ENCODE measurements at regions not wholly inside any gene's neighbourhood (a gene's known extent, or its start where the extent isn't known, plus 50 kb on each side); places are given as distances from the start of the nearest gene placed in this dataset.
A peak's percentile ranks its signal among the peaks of the same experiment; 100 is the strongest.

GRCh38 chr2:8103085-8103708 is 578.7 kb upstream of the ID2 start:
- peak overlapping the region; percentile 46 for H3K27ac ChIP-seq (ENCODE audit: low read length)

GRCh38 chr2:8107150-8107549 is 574.7 kb upstream of the ID2 start:
- H3K36me3 ChIP-seq (ENCODE audit: control insufficient read depth, insufficient read depth, low read length), result no peaks in the 10 kb centered on the region
- no CpG with 5 or more reads among the region's 1 CpG for WGBS (ENCODE audit: insufficient coverage, low lambda C conversion rate)

More at GRCh38 chr2:8103085-8103708, 578.7 kb upstream of the ID2 start:
- 8% methylated on average over 4 of the region's 6 CpGs for WGBS (ENCODE audit: insufficient coverage, low lambda C conversion rate)
- Histone ChIP-seq H3K4me1 (ENCODE audit: control insufficient read depth, insufficient read depth, low read length) (peaks cover 8% of the 10 kb centered on the region), H3K4me3 (ENCODE audit: low read length) (no peak overlapping the region), H3K36me3 (ENCODE audit: control insufficient read depth, insufficient read depth, low read length) (no peaks in the 10 kb centered on the region), H3K9me3 (ENCODE audit: control insufficient read depth, low read depth, low read length) (no peaks in the 10 kb centered on the region), H3K27me3 (ENCODE audit: control insufficient read depth, insufficient read depth, low read length) (no peaks in the 10 kb centered on the region)
- DNase-seq, result peak; percentile 73 to 91

GRCh38 chr2:8107621-8108378 is 574.1 kb upstream of the ID2 start:
- H3K27me3 ChIP-seq (ENCODE audit: control insufficient read depth, insufficient read depth, low read length), result no peaks in the 10 kb centered on the region
- H3K4me1 ChIP-seq (ENCODE audit: control insufficient read depth, insufficient read depth, low read length), result peaks cover 8% of the 10 kb centered on the region
- no CpG with 5 or more reads among the region's 5 CpGs for WGBS (ENCODE audit: insufficient coverage, low lambda C conversion rate)
- H3K27ac ChIP-seq (ENCODE audit: low read length), result no peak overlapping the region
- peaks cover 3% of the 10 kb centered on the region for H3K9me3 ChIP-seq (ENCODE audit: control insufficient read depth, low read depth, low read length)
- no peak for DNase-seq
- no peaks in the 10 kb centered on the region for H3K36me3 ChIP-seq (ENCODE audit: control insufficient read depth, insufficient read depth, low read length)
- no peak overlapping the region for H3K4me3 ChIP-seq (ENCODE audit: low read length)

More at GRCh38 chr2:8107150-8107549, 574.7 kb upstream of the ID2 start:
- no peak overlapping the region for H3K27ac ChIP-seq (ENCODE audit: low read length)
- no peak for DNase-seq
- H3K9me3 ChIP-seq (ENCODE audit: control insufficient read depth, low read depth, low read length), result peaks cover 3% of the 10 kb centered on the region
- peaks cover 8% of the 10 kb centered on the region for H3K4me1 ChIP-seq (ENCODE audit: control insufficient read depth, insufficient read depth, low read length)
- no peaks in the 10 kb centered on the region for H3K27me3 ChIP-seq (ENCODE audit: control insufficient read depth, insufficient read depth, low read length)
- no peak overlapping the region for H3K4me3 ChIP-seq (ENCODE audit: low read length)

- no peak for DNase-seq
- no CpG with 5 or more reads among the region's 2 CpGs for WGBS (ENCODE audit: insufficient coverage, low lambda C conversion rate)
Measured at GRCh38 chr2:8110716-8111115, 571.1 kb upstream of the ID2 start.

GRCh38 chr2:8111193-8111592 is 570.7 kb upstream of the ID2 start:
- H3K27ac ChIP-seq (ENCODE audit: low read length), result no peak overlapping the region
- H3K4me3 ChIP-seq (ENCODE audit: low read length), result no peak overlapping the region
- no CpG with 5 or more reads among the region's 1 CpG for whole genome bisulfite sequencing (ENCODE audit: insufficient coverage, low lambda C conversion rate)
- H3K4me1 ChIP-seq (ENCODE audit: control insufficient read depth, insufficient read depth, low read length), result peaks cover 15% of the 10 kb centered on the region
- H3K36me3 ChIP-seq (ENCODE audit: control insufficient read depth, insufficient read depth, low read length), result no peaks in the 10 kb centered on the region
- H3K9me3 ChIP-seq (ENCODE audit: control insufficient read depth, low read depth, low read length), result peaks cover 3% of the 10 kb centered on the region
- DNase-seq, result no peak
- H3K27me3 ChIP-seq (ENCODE audit: control insufficient read depth, insufficient read depth, low read length), result no peaks in the 10 kb centered on the region

More at GRCh38 chr2:8110716-8111115, 571.1 kb upstream of the ID2 start:
- Histone ChIP-seq H3K4me3 (ENCODE audit: low read length) (no peak overlapping the region), H3K27me3 (ENCODE audit: control insufficient read depth, insufficient read depth, low read length) (no peaks in the 10 kb centered on the region), H3K27ac (ENCODE audit: low read length) (no peak overlapping the region), H3K9me3 (ENCODE audit: control insufficient read depth, low read depth, low read length) (peaks cover 3% of the 10 kb centered on the region), H3K36me3 (ENCODE audit: control insufficient read depth, insufficient read depth, low read length) (no peaks in the 10 kb centered on the region), H3K4me1 (ENCODE audit: control insufficient read depth, insufficient read depth, low read length) (peaks cover 11% of the 10 kb centered on the region)

- no peaks in the 10 kb centered on the region for H3K27me3 ChIP-seq (ENCODE audit: control insufficient read depth, insufficient read depth, low read length)
- H3K9me3 ChIP-seq (ENCODE audit: control insufficient read depth, low read depth, low read length), result peaks cover 3% of the 10 kb centered on the region
- no peak overlapping the region for H3K4me3 ChIP-seq (ENCODE audit: low read length)
- peak; percentile 60 to 77 for DNase-seq
- H3K27ac ChIP-seq (ENCODE audit: low read length), result peak overlapping the region; percentile 25
- H3K4me1 ChIP-seq (ENCODE audit: control insufficient read depth, insufficient read depth, low read length), result peaks cover 44% of the 10 kb centered on the region
- WGBS (ENCODE audit: insufficient coverage, low lambda C conversion rate), result no CpG with 5 or more reads among the region's 4 CpGs
- H3K36me3 ChIP-seq (ENCODE audit: control insufficient read depth, insufficient read depth, low read length), result no peaks in the 10 kb centered on the region
Measured at GRCh38 chr2:8115456-8115855, 566.4 kb upstream of the ID2 start.

GRCh38 chr2:8115966-8116365 is 565.9 kb upstream of the ID2 start:
- Histone ChIP-seq H3K4me3 (ENCODE audit: low read length) (no peak overlapping the region), H3K27ac (ENCODE audit: low read length) (no peak overlapping the region), H3K27me3 (ENCODE audit: control insufficient read depth, insufficient read depth, low read length) (no peaks in the 10 kb centered on the region), H3K9me3 (ENCODE audit: control insufficient read depth, low read depth, low read length) (peaks cover 3% of the 10 kb centered on the region), H3K4me1 (ENCODE audit: control insufficient read depth, insufficient read depth, low read length) (peaks cover 49% of the 10 kb centered on the region), H3K36me3 (ENCODE audit: control insufficient read depth, insufficient read depth, low read length) (no peaks in the 10 kb centered on the region)
- 20% methylated on average over 1 of the region's 3 CpGs for WGBS (ENCODE audit: insufficient coverage, low lambda C conversion rate)
- no peak for DNase-seq

GRCh38 chr2:8116661-8117060 is 565.2 kb upstream of the ID2 start:
- H3K36me3 ChIP-seq (ENCODE audit: control insufficient read depth, insufficient read depth, low read length), result no peaks in the 10 kb centered on the region
- no peaks in the 10 kb centered on the region for H3K9me3 ChIP-seq (ENCODE audit: control insufficient read depth, low read depth, low read length)
- no peak overlapping the region for H3K27ac ChIP-seq (ENCODE audit: low read length)
- WGBS (ENCODE audit: insufficient coverage, low lambda C conversion rate), result no CpG with 5 or more reads among the region's 7 CpGs
- no peak overlapping the region for H3K4me3 ChIP-seq (ENCODE audit: low read length)
- DNase-seq, result no peak
- H3K27me3 ChIP-seq (ENCODE audit: control insufficient read depth, insufficient read depth, low read length), result no peaks in the 10 kb centered on the region
- H3K4me1 ChIP-seq (ENCODE audit: control insufficient read depth, insufficient read depth, low read length), result peaks cover 54% of the 10 kb centered on the region

GRCh38 chr2:8118940-8119781 is 562.7 kb upstream of the ID2 start:
- no CpG with 5 or more reads among the region's 14 CpGs for WGBS (ENCODE audit: insufficient coverage, low lambda C conversion rate)
- DNase-seq, result peak; percentile 36 to 74
- Histone ChIP-seq H3K27me3 (ENCODE audit: control insufficient read depth, insufficient read depth, low read length) (no peaks in the 10 kb centered on the region), H3K27ac (ENCODE audit: low read length) (peak overlapping the region; percentile 95), H3K9me3 (ENCODE audit: control insufficient read depth, low read depth, low read length) (no peaks in the 10 kb centered on the region), H3K36me3 (ENCODE audit: control insufficient read depth, insufficient read depth, low read length) (no peaks in the 10 kb centered on the region), H3K4me3 (ENCODE audit: low read length) (peak overlapping the region; percentile 8), H3K4me1 (ENCODE audit: control insufficient read depth, insufficient read depth, low read length) (peaks cover 57% of the 10 kb centered on the region)

- DNase-seq, result peak; percentile 80 to 93
- no peaks in the 10 kb centered on the region for H3K36me3 ChIP-seq (ENCODE audit: control insufficient read depth, insufficient read depth, low read length)
- H3K4me3 ChIP-seq (ENCODE audit: low read length), result peak overlapping the region; percentile 4
- peaks cover 54% of the 10 kb centered on the region for H3K4me1 ChIP-seq (ENCODE audit: control insufficient read depth, insufficient read depth, low read length)
- no CpG with 5 or more reads among the region's 9 CpGs for WGBS (ENCODE audit: insufficient coverage, low lambda C conversion rate)
- H3K27me3 ChIP-seq (ENCODE audit: control insufficient read depth, insufficient read depth, low read length), result no peaks in the 10 kb centered on the region
- peak overlapping the region; percentile 95 for H3K27ac ChIP-seq (ENCODE audit: low read length)
- H3K9me3 ChIP-seq (ENCODE audit: control insufficient read depth, low read depth, low read length), result no peaks in the 10 kb centered on the region
Measured at GRCh38 chr2:8119782-8120505, 561.9 kb upstream of the ID2 start.
